Adrenal gland (tissue), 5 donors: ENCODE measurements at regions not wholly inside any gene's neighbourhood (a gene's known extent, or its start where the extent isn't known, plus 50 kb on each side); places are given as distances from the start of the nearest gene placed in this dataset.

Experiments used
- POLR2A ChIP-seq, 2 donors: fragments of 450-650 bp; IDR thresholded peaks; one replicate each; pipeline ENCODE4 v1.6.1; 2017; ENCODE audit warnings: antibody characterized with exemption in 2 of 2, mild to moderate bottlenecking in 2 of 2, moderate library complexity in 1 of 2
- TF ChIP-seq, protein P1 (sequence below), 6 experiments: fragments of 450-650 bp in 4 of 6; fragments of 200-600 bp in 2 of 6; sonication (generic) in 1 of 6; IDR thresholded peaks; 1 replicate in 5 of 6; 2 replicates in 1 of 6; pipeline versions ENCODE4 v1.5.1 to v1.8.0; 2016 to 2021; ENCODE audit warnings: antibody characterized with exemption in 6 of 6, mild to moderate bottlenecking in 2 of 6, moderate library complexity in 1 of 6
- donor health status: DM: no; HTN: no; CAD: no.

DNA sequence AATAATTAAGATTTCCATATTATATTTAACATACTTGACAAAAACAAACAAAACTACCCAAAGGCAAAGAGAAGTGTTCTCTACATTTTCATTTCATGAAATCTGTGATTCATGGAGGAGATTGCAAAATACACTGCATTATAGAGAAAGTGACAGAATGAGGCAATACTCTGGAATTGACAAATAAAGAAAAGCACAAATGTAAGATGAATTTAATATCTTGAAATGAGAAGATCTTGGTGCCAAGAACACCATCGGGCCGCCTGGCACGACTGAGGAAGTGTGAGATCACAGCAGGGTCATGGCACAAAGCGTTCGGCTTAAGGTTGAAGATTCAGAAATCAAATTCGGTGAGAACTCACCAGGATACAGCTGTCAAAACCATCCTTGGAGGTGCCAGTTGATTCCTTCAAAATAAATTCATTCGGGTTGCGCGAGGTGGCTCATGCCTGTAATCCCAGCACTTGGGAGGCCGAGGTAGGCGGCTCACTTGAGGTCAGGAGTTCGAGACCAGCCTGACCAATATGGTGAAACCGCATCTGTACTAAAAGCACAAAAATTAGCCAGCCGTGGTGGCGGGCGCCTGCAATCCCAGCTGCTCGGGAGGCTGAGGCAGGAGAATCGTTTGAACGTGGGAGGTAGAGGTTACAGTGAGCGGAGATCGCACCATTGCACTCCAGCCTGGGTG, 174.0 kb upstream of the PFKP start:
- TF ChIP-seq, protein P1, sequence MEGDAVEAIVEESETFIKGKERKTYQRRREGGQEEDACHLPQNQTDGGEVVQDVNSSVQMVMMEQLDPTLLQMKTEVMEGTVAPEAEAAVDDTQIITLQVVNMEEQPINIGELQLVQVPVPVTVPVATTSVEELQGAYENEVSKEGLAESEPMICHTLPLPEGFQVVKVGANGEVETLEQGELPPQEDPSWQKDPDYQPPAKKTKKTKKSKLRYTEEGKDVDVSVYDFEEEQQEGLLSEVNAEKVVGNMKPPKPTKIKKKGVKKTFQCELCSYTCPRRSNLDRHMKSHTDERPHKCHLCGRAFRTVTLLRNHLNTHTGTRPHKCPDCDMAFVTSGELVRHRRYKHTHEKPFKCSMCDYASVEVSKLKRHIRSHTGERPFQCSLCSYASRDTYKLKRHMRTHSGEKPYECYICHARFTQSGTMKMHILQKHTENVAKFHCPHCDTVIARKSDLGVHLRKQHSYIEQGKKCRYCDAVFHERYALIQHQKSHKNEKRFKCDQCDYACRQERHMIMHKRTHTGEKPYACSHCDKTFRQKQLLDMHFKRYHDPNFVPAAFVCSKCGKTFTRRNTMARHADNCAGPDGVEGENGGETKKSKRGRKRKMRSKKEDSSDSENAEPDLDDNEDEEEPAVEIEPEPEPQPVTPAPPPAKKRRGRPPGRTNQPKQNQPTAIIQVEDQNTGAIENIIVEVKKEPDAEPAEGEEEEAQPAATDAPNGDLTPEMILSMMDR (IDR thresholded peaks at IDR 0.05) = no peak
- TF ChIP-seq POLR2A (IDR thresholded peaks at IDR 0.05) = no peak
